ENCODE measurements at regions not wholly inside any gene's neighbourhood (a gene's known extent, or its start where the extent isn't known, plus 50 kb on each side); places are given as distances from the start of the nearest gene placed in this dataset.

DNA sequence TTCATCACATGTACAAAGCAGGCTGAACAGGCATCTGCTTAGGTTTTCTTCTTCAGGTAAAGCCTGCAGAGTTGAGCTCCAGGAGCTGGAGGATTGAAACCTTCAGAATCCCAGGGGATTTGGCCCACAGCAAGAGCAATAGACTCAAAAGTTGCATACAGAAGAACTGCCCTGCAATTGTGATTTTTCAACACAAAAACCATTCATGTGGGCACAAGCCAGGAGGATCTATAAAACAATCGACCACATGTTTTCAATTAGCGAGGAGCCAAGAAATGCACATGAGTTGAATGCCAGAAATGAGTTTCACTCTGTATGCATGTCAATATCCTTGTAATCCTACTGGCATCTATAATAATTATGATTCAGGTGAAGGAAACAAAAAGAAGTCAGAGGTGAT lies 576.4 kb downstream of the HDGFL1 start:
- in situ Hi-C loops (cut with HindIII; ENCODE audit: low pct_ligation_motif_present, low sequenced_read_pairs): no loop called here
- DNase-seq: no peak
- Histone ChIP-seq H3K36me3 (replicated peaks) (no peaks in the 10 kb centered on the region), H3K4me3 (ENCODE audit: low read depth, low read length) (no peak overlapping the region), H3K27ac (no peak overlapping the region), H3K27me3 (replicated peaks) (no peaks in the 10 kb centered on the region)
- TF ChIP-seq, protein P1, sequence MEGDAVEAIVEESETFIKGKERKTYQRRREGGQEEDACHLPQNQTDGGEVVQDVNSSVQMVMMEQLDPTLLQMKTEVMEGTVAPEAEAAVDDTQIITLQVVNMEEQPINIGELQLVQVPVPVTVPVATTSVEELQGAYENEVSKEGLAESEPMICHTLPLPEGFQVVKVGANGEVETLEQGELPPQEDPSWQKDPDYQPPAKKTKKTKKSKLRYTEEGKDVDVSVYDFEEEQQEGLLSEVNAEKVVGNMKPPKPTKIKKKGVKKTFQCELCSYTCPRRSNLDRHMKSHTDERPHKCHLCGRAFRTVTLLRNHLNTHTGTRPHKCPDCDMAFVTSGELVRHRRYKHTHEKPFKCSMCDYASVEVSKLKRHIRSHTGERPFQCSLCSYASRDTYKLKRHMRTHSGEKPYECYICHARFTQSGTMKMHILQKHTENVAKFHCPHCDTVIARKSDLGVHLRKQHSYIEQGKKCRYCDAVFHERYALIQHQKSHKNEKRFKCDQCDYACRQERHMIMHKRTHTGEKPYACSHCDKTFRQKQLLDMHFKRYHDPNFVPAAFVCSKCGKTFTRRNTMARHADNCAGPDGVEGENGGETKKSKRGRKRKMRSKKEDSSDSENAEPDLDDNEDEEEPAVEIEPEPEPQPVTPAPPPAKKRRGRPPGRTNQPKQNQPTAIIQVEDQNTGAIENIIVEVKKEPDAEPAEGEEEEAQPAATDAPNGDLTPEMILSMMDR (IDR thresholded peaks at IDR 0.05; ENCODE audit: low read depth, low read length, missing control alignments): no peak

DNA sequence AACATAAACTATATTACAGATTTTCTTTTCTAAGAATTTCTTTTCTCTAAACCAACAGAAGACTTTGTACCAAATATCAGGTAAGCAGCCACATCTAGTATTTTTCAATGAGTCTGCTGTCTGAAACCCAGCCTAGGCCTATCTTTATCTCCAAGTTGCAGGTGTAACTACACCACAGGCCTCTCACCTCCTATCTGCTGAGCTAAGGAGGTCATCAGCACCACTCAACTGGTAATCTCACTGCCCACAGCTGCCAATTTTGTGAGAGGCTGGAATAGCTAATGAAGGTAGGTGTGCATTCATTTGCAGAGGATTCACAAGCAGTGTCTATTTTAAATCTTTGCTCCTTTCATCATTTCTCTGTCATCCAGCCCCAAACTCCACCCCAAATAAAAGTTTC lies 584.8 kb downstream of the HDGFL1 start:
- no peak overlapping the region for H3K4me3 ChIP-seq (ENCODE audit: low read depth, low read length)
- TF ChIP-seq, protein P1 (IDR thresholded peaks at IDR 0.05; ENCODE audit: low read depth, low read length, missing control alignments): no peak
- in situ Hi-C loops (cut with HindIII; ENCODE audit: low pct_ligation_motif_present, low sequenced_read_pairs): no loop called here
- H3K27me3 ChIP-seq (replicated peaks): no peaks in the 10 kb centered on the region
- no peaks in the 10 kb centered on the region for H3K36me3 ChIP-seq (replicated peaks)
- DNase-seq: no peak
- no peak overlapping the region for H3K27ac ChIP-seq

DNA sequence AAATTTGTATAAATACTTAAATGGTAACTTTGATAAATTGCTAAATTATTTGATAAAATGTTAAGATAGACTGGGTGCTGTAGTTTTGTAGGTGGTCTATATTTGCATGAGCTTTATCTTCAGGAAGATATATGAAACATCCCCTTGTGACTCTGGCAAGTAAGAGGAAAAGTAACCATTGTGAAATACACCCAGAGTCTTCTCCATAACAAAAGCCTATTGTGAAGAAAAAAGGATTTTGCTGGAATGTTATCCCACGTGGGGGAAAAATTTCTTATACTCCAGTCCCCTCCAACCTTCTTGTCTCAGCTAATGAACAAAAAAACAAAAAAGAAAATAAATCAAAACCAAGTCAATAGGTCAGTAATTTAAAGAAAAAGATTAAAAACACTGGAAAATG lies 600.7 kb downstream of the HDGFL1 start:
- DNase-seq: no peak
- H3K36me3 ChIP-seq (replicated peaks): no peaks in the 10 kb centered on the region
- TF ChIP-seq, protein P1 (IDR thresholded peaks at IDR 0.05; ENCODE audit: low read depth, low read length, missing control alignments): no peak
- H3K27me3 ChIP-seq (replicated peaks): no peaks in the 10 kb centered on the region
- H3K27ac ChIP-seq: no peak overlapping the region
- in situ Hi-C loops (cut with HindIII; ENCODE audit: low pct_ligation_motif_present, low sequenced_read_pairs): no loop called here
- H3K4me3 ChIP-seq (ENCODE audit: low read depth, low read length): no peak overlapping the region

DNA sequence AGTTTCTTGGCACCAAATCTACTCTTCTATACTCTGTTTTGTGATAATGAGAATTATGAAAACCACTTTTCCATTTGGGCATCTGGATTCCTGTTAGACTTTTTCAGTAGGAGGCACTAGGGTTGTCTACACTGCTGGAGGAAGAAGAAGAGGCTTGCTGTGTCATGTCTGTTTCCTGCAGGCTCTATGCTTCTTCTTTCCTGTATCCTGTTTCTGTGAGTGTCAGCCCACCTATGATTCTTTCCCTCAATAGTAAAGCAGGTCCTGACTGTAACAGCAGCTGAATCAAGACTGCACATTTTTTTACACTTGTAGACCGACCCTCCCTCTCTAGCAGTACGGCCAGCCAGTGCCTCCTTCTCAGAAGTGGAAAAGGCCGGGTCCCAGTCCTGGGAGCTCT lies 603.9 kb downstream of the HDGFL1 start:
- no peak for DNase-seq
- in situ Hi-C loops (cut with HindIII; ENCODE audit: low pct_ligation_motif_present, low sequenced_read_pairs): no loop called here
- H3K27me3 ChIP-seq (replicated peaks): no peaks in the 10 kb centered on the region
- no peak overlapping the region for H3K4me3 ChIP-seq (ENCODE audit: low read depth, low read length)
- H3K27ac ChIP-seq: peak overlapping the region; percentile 91
- TF ChIP-seq, protein P1 (IDR thresholded peaks at IDR 0.05; ENCODE audit: low read depth, low read length, missing control alignments): no peak
- no peaks in the 10 kb centered on the region for H3K36me3 ChIP-seq (replicated peaks)

GRCh38 chr6:23174781-23175361 lies 605.5 kb downstream of the HDGFL1 start:
- Histone ChIP-seq H3K27ac (peak overlapping the region; percentile 91), H3K4me3 (ENCODE audit: low read depth, low read length) (no peak overlapping the region), H3K36me3 (replicated peaks) (no peaks in the 10 kb centered on the region), H3K27me3 (replicated peaks) (no peaks in the 10 kb centered on the region)
- in situ Hi-C loops (cut with HindIII; ENCODE audit: low pct_ligation_motif_present, low sequenced_read_pairs): no loop called here
- TF ChIP-seq, protein P1 (IDR thresholded peaks at IDR 0.05; ENCODE audit: low read depth, low read length, missing control alignments): no peak
- DNase-seq: peak; percentile 91

GRCh38 chr6:23175391-23175790 lies 606.0 kb downstream of the HDGFL1 start:
- Histone ChIP-seq H3K27ac (peak overlapping the region; percentile 91), H3K27me3 (replicated peaks) (no peaks in the 10 kb centered on the region), H3K36me3 (replicated peaks) (no peaks in the 10 kb centered on the region), H3K4me3 (ENCODE audit: low read depth, low read length) (no peak overlapping the region)
- TF ChIP-seq, protein P1 (IDR thresholded peaks at IDR 0.05; ENCODE audit: low read depth, low read length, missing control alignments): no peak
- in situ Hi-C loops (cut with HindIII; ENCODE audit: low pct_ligation_motif_present, low sequenced_read_pairs): no loop called here
- no peak for DNase-seq
